T47D (cell line): ENCODE measurements at regions not wholly inside any gene's neighbourhood (a gene's known extent, or its start where the extent isn't known, plus 50 kb on each side); places are given as distances from the start of the nearest gene placed in this dataset.

Source experiments
- DNase-seq, 2 experiments: peaks; one replicate each; pipeline versions ENCODE4 v3.0.0 to v3.0.0-alpha.2; 2011 to 2012; ENCODE audit warnings: low read depth in 1 of 2, low spot score in 1 of 2
- JUND ChIP-seq: IDR thresholded peaks from 2 replicates; pipeline ENCODE4 v1.6.1; 2012; ENCODE audit warnings: low read depth
- in situ Hi-C: cut with HindIII; loops from 2 replicates; pipeline ENCODE4 v1.10.0; 2016; ENCODE audit warnings: low sequenced_read_pairs, low pct_unique_long_range_greater_than_20kb

GRCh38 chr20:23215344-23215995 is 129.3 kb upstream of the CD93 start:
- no peak for TF ChIP-seq JUND
- DNase-seq, result no peak
- in situ Hi-C loops, result no loop called here

GRCh38 chr20:23214903-23215302 is 128.8 kb upstream of the CD93 start:
- TF ChIP-seq JUND, result no peak
- in situ Hi-C loops, result no loop called here
- no peak for DNase-seq

DNA sequence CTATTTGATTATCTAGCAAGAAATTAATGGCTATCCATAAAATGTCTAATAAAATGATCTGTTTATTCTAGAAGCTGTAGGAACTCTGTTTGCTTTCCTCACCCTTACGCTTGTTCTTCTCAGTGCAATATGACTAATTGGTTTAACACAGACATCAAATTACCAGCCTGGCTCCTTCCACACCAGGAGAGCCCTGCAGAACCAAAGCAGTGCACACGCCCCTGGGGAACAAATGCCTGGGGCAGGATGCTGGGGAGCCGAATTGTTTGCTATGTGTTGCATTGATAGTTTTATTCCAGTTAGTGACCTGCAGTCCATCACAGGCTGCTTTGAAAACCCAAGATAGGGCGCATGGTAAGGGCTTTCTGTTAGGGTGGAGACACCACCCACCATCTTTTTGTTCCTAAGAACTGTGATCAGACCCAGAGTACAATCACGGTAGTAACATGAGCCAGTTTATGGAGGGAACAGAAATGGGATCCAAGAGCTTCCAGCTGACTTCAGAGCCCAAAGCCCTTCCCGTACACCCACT is 126.4 kb upstream of the CD93 start:
- DNase-seq, result no peak
- in situ Hi-C loops, result no loop called here
- no peak for TF ChIP-seq JUND

- TF ChIP-seq JUND, result no peak
- in situ Hi-C loops, result no loop called here
- no peak for DNase-seq
Measured at GRCh38 chr20:23212011-23212410, 125.9 kb upstream of the CD93 start.

DNA sequence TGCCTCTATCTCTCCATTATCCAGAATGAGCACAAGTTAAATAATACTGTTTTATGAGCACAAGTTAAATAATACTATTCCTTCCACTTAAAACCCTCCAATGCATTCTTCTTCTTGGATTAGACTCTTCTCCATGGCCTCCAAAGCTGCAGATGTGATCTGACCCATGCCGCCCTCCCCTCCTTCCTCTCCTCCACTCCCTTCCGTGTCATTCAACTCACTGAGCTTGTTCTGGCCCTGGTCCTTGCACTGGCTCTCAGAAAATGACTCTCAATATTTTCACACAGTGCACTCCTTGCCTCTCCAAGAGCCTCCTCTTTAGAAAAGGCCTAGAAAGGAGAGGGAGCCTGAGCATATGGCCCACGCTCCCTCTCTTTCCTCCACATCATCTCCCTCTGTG is 125.0 kb upstream of the CD93 start:
- DNase-seq, result no peak
- in situ Hi-C loops, result no loop called here
- no peak for TF ChIP-seq JUND

DNA sequence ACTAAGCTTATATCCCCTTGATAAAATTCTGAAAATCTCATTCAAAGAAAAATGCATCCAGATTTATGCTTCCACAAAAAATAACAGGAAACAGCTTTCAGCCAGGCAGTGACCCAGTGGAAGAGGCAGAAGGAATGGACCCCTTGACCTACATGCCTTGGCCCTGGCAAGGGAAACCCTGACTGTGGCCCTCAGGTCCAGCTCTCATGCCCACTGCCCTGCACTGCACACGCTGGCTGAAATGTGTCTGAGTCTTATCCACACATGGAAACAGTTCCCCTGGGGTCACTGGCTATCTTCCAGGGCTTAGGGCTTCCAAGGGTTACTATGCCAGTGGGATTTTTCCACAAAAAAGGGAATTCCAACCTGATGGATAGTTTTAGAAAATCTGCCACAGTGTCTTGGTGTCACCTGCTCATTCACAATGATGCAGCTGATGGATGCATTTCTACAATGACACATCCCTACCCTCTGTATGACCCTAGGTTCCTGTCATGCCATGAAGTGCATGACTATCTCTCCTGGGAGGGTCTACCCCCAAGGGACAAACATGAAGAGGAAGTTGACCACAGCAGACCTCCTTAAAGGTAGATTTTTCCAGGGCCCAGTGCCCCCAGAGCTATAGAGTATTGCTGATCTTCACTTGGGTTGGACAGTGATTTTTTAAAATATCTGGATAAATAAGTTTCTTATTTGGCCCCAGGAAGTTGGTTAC is 121.9 kb upstream of the CD93 start:
- no peak for DNase-seq
- in situ Hi-C loops, result no loop called here

DNA sequence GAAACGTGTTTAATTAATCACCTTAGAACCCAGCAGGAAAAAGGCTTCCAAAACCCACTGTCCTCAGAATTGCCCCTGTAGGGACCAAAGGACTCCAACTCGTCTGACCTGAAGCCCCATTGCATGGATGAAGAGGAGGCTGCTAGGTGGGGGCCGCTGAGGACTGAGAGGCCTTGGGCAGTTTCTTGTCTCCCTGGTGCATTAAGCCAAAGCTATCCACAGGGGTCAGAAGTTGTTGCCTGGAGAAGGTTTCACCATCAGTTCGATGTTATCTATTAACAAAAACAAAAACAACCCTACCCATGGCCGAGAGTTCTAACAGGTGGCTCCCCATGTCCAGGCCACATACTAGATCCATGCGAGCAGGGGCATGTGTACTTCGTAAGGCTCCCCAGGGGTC is 120.9 kb upstream of the CD93 start:
- DNase-seq, result no peak
- in situ Hi-C loops, result no loop called here
- no peak for TF ChIP-seq JUND

More for the DNA sequence above, 121.9 kb upstream of the CD93 start:
- TF ChIP-seq JUND, result no peak

DNA sequence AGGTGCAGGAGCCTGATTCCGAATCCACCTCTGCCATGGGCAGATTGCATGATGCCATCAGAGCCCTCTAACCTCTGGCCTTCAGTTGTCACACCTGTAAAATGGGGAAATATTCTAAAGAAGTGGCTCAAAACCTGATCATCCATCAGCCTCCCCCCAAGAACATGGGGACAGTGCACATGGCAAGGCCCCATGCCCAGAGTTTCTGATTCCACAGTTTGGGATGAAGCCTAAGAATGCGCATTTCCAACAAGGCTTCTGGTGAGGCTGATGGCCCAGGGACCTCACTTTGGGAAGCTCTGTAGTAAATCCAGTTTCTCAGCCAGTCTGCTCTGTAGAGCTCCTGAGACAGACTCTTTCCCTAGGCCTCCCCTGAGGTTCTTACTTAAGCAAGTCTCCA is 119.9 kb upstream of the CD93 start:
- DNase-seq, result no peak
- TF ChIP-seq JUND, result no peak
- in situ Hi-C loops, result no loop called here

- in situ Hi-C loops, result no loop called here
- no peak for DNase-seq
- TF ChIP-seq JUND, result no peak
Measured at GRCh38 chr20:23205611-23206041, 119.5 kb upstream of the CD93 start.

GRCh38 chr20:23205211-23205610 is 119.1 kb upstream of the CD93 start:
- no peak for TF ChIP-seq JUND
- in situ Hi-C loops, result no loop called here
- DNase-seq, result no peak

GRCh38 chr20:23203951-23204730 is 118.0 kb upstream of the CD93 start:
- no peak for TF ChIP-seq JUND
- no peak for DNase-seq
- in situ Hi-C loops, result no loop called here

DNA sequence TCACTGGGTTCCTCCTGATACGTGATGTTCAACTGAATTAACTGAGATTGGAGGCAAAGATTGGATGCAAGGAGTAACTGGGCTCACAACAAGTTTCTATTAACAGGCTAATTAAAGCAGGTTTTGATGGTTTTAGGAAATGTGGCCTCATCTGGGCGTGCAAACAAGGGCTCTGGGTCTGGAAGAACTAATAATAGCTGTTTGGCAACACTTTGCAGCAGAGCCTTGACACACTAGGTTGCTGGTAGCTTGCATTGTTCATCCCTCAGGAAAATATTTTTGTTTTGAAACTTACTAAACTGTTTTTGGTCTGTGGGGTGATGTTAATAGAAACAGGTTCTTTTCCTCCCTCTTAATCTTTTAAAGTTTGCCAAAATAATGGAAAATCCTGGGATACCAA is 117.2 kb upstream of the CD93 start:
- TF ChIP-seq JUND, result no peak
- no peak for DNase-seq
- in situ Hi-C loops, result no loop called here

DNA sequence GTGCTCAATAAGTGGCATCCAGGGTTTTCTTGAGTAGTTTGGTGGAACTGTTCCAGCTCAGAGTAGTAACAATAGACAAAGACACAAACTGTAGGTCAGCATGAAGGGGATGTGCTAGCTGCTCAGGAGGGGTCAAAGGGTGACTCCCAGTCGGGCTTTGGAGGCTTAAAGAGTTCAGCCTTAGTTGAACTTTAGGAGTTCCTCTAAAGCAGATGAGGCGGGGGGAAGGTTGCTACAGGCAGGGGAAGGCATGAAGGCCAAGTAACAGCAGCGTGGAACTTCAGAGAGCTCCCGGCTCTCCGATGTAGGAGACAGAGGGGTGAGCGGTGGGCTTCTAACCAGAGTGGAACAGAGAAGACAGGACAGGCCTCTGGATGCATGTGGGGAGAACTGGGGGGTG is 115.5 kb upstream of the CD93 start:
- DNase-seq, result no peak
- no peak for TF ChIP-seq JUND
- in situ Hi-C loops, result no loop called here
